ENCODE measurements at regions not wholly inside any gene's neighbourhood (a gene's known extent, or its start where the extent isn't known, plus 50 kb on each side); places are given as distances from the start of the nearest gene placed in this dataset.
"Not testable (repeated sequence)": the region's sequence is repeated elsewhere in the genome, so short reads cannot be mapped to it uniquely, and the experiment has no call there.

- H3K36me3 ChIP-seq (ENCODE audit: control insufficient read depth, insufficient read depth, low read length); H3K27me3 ChIP-seq (ENCODE audit: control insufficient read depth, insufficient read depth, low read length); DNase-seq (ENCODE audit: low read depth); H3K4me3 ChIP-seq (ENCODE audit: low read depth, low read length): not testable (repeated sequence)
Observed at GRCh38 chr10:87300163-87300562, 57.4 kb upstream of the NUTM2D start.

- peak; percentile 13 for TF ChIP-seq CTCF (IDR thresholded peaks at IDR 0.05; ENCODE audit: insufficient read depth, low read length, poor library complexity, severe bottlenecking)
- not testable (repeated sequence) for H3K36me3 ChIP-seq (ENCODE audit: control insufficient read depth, insufficient read depth, low read length); H3K4me3 ChIP-seq (ENCODE audit: low read depth, low read length); DNase-seq (ENCODE audit: low read depth); H3K27me3 ChIP-seq (ENCODE audit: control insufficient read depth, insufficient read depth, low read length)
Observed at GRCh38 chr10:87301466-87302115, 56.0 kb upstream of the NUTM2D start.

DNA sequence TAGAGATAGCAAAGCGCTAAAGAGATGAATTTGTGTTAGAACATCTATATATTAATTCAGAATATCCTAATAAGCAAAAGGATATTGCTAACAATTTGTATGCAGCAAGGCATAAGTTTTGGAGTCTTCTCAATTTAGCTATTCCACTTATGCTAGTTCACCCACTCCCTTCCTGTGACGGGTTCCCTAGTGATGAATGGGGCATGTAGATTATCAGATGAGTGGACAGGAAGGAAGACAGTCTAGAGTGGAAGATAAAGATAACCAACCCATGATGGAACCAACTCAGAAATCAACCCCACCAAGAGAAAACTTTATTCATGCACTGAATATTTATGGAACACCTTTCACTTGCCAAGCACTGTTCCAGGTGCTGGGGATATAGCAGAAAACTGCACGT, 55.4 kb upstream of the NUTM2D start:
- H3K36me3 ChIP-seq (ENCODE audit: control insufficient read depth, insufficient read depth, low read length); H3K27me3 ChIP-seq (ENCODE audit: control insufficient read depth, insufficient read depth, low read length); H3K4me3 ChIP-seq (ENCODE audit: low read depth, low read length); DNase-seq (ENCODE audit: low read depth): not testable (repeated sequence)

DNA sequence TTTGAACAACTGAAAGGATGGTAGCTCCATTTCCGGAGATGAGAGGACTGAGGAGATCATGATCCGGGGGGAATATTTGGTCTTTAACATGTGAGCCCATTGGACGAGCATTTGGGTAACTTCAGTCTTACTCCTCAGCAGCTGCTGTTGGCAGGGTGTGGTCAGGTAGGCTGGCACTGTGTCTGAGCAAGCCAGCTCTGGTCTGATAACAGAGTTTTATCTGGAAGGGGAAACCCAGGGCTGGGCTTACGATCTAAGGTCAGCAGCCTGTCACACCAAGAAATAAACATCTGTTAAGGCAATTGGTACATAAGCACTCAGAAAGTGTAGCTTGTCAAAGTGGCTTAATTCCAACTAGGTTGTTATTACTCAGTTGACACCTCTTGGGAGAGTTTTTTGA, 53.8 kb upstream of the NUTM2D start:
- not testable (repeated sequence) for H3K36me3 ChIP-seq (ENCODE audit: control insufficient read depth, insufficient read depth, low read length); H3K4me3 ChIP-seq (ENCODE audit: low read depth, low read length); DNase-seq (ENCODE audit: low read depth); H3K27me3 ChIP-seq (ENCODE audit: control insufficient read depth, insufficient read depth, low read length)

GRCh38 chr10:87306681-87307080, 50.9 kb upstream of the NUTM2D start:
- H3K36me3 ChIP-seq (ENCODE audit: control insufficient read depth, insufficient read depth, low read length); H3K4me3 ChIP-seq (ENCODE audit: low read depth, low read length); H3K27me3 ChIP-seq (ENCODE audit: control insufficient read depth, insufficient read depth, low read length); DNase-seq (ENCODE audit: low read depth): not testable (repeated sequence)
